Ascending aorta (tissue), 2 donors: ENCODE measurements at regions not wholly inside any gene's neighbourhood (a gene's known extent, or its start where the extent isn't known, plus 50 kb on each side); places are given as distances from the start of the nearest gene placed in this dataset.

Experiments
- DNase-seq, 2 donors: peaks; one replicate each; pipeline ENCODE4 v3.0.0-alpha.2; 2019; ENCODE audit warnings: low spot score in 2 of 2
- H3K27ac ChIP-seq, 2 donors: fragments of 200-600 bp; sonication (generic); one replicate each; pipeline ENCODE4 v1.5.1; 2016 to 2017; ENCODE audit warnings: mild to moderate bottlenecking in 1 of 2
- H3K27me3 ChIP-seq: fragments of 200-600 bp; sonication (generic); one replicate; pipeline ENCODE4 v1.5.1; 2017
- H3K36me3 ChIP-seq, 2 donors: fragments of 200-600 bp; sonication (generic); one replicate each; pipeline ENCODE4 v1.5.1; 2016
- H3K4me1 ChIP-seq, 2 donors: fragments of 200-600 bp; sonication (generic); one replicate each; pipeline ENCODE4 v1.5.1; 2016 to 2017; ENCODE audit warnings: mild to moderate bottlenecking in 1 of 2
- H3K4me3 ChIP-seq, 2 donors: fragments of 200-600 bp; sonication (generic); one replicate each; pipeline ENCODE4 v1.5.1; 2016 to 2017; ENCODE audit warnings: mild to moderate bottlenecking in 1 of 2
- H3K9me3 ChIP-seq, 2 donors: fragments of 200-600 bp; sonication (generic); one replicate each; pipeline ENCODE4 v1.5.1; 2016
- intact Hi-C: fragments of 100-400 bp; cut with DNase I; formaldehyde crosslinking; loops from one replicate; pipeline ENCODE4 v1.15.1; 2023
- TF ChIP-seq, protein P1 (sequence below), 3 experiments: fragments of 200-600 bp in 2 of 3; fragments of 450-650 bp in 1 of 3; sonication (generic) in 2 of 3; IDR thresholded peaks; one replicate each; pipeline ENCODE4 v1.5.1; 2016 to 2019; ENCODE audit warnings: antibody characterized with exemption in 3 of 3, mild to moderate bottlenecking in 1 of 3, moderate library complexity in 1 of 3

- Histone ChIP-seq H3K27me3 (no peaks in the 10 kb centered on the region), H3K9me3 (no peaks in the 10 kb centered on the region), H3K4me3 (no peak overlapping the region), H3K4me1 (no peaks in the 10 kb centered on the region), H3K27ac (no peak overlapping the region), H3K36me3 (no peaks in the 10 kb centered on the region)
- TF ChIP-seq, protein P1, sequence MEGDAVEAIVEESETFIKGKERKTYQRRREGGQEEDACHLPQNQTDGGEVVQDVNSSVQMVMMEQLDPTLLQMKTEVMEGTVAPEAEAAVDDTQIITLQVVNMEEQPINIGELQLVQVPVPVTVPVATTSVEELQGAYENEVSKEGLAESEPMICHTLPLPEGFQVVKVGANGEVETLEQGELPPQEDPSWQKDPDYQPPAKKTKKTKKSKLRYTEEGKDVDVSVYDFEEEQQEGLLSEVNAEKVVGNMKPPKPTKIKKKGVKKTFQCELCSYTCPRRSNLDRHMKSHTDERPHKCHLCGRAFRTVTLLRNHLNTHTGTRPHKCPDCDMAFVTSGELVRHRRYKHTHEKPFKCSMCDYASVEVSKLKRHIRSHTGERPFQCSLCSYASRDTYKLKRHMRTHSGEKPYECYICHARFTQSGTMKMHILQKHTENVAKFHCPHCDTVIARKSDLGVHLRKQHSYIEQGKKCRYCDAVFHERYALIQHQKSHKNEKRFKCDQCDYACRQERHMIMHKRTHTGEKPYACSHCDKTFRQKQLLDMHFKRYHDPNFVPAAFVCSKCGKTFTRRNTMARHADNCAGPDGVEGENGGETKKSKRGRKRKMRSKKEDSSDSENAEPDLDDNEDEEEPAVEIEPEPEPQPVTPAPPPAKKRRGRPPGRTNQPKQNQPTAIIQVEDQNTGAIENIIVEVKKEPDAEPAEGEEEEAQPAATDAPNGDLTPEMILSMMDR (IDR thresholded peaks at IDR 0.05): no peak
- intact Hi-C loops: no loop called here
- no peak for DNase-seq
Observed at GRCh38 chr4:179634862-179635261, 2192.6 kb upstream of the AGA start.

DNA sequence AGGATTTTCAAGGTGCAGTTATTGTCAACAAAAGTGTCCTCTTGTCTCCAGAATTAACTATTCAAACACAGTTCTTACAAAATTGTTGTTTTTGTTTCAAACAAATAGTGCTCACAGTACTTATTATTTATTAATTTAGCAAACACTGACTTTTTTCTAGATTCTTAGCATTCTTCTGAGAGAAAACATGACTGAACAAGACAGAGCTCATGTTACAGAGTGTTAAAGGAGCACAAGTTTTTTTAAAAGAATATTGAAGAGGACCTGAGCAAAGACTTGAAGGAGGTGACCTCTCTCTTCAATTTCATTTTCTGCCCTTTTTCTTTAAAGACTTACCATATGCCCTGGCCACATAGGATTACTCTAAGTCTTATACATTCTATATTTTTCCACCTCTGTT, 2220.3 kb upstream of the AGA start:
- TF ChIP-seq, protein P1 (IDR thresholded peaks at IDR 0.05): no peak

GRCh38 chr4:179663641-179664429, 2221.6 kb upstream of the AGA start:
- intact Hi-C loops: no loop called here

More for the DNA sequence above, 2220.3 kb upstream of the AGA start:
- H3K9me3 ChIP-seq: no peaks in the 10 kb centered on the region
- H3K36me3 ChIP-seq: no peaks in the 10 kb centered on the region
- intact Hi-C loops: no loop called here
- no peaks in the 10 kb centered on the region for H3K27me3 ChIP-seq
- no peak for DNase-seq
- no peak overlapping the region for H3K4me3 ChIP-seq
- H3K4me1 ChIP-seq: no peaks in the 10 kb centered on the region
- H3K27ac ChIP-seq: no peak overlapping the region

GRCh38 chr4:179664430-179665027, 2222.3 kb upstream of the AGA start:
- Histone ChIP-seq H3K4me1 (no peaks in the 10 kb centered on the region), H3K9me3 (no peaks in the 10 kb centered on the region), H3K36me3 (no peaks in the 10 kb centered on the region), H3K4me3 (no peak overlapping the region), H3K27me3 (no peaks in the 10 kb centered on the region), H3K27ac (no peak overlapping the region)
- DNase-seq: no peak
- TF ChIP-seq, protein P1 (IDR thresholded peaks at IDR 0.05): no peak
- intact Hi-C loops: no loop called here

More at GRCh38 chr4:179663641-179664429, 2221.6 kb upstream of the AGA start:
- Histone ChIP-seq H3K4me3 (no peak overlapping the region), H3K9me3 (no peaks in the 10 kb centered on the region), H3K27ac (no peak overlapping the region), H3K4me1 (no peaks in the 10 kb centered on the region), H3K36me3 (no peaks in the 10 kb centered on the region), H3K27me3 (no peaks in the 10 kb centered on the region)
- TF ChIP-seq, protein P1 (IDR thresholded peaks at IDR 0.05): no peak
- no peak for DNase-seq

- Histone ChIP-seq H3K9me3 (no peaks in the 10 kb centered on the region), H3K27me3 (no peaks in the 10 kb centered on the region), H3K4me1 (no peaks in the 10 kb centered on the region), H3K4me3 (no peak overlapping the region), H3K27ac (no peak overlapping the region), H3K36me3 (no peaks in the 10 kb centered on the region)
- DNase-seq: no peak
- TF ChIP-seq, protein P1 (IDR thresholded peaks at IDR 0.05): no peak
- intact Hi-C loops: no loop called here
Observed at GRCh38 chr4:179666226-179666625, 2224.0 kb upstream of the AGA start.
